H9 (cell line): ENCODE measurements at regions not wholly inside any gene's neighbourhood (a gene's known extent, or its start where the extent isn't known, plus 50 kb on each side); places are given as distances from the start of the nearest gene placed in this dataset.

Experiments used
- DNase-seq: peaks from one replicate; pipeline ENCODE4 v3.0.0-alpha.2; 2017
- H2AFZ ChIP-seq: one replicate; pipeline ENCODE4 v1.6.1; 2013; ENCODE audit warnings: mild to moderate bottlenecking, low read length, control low read depth, moderate library complexity
- H2AK5ac ChIP-seq: 2 replicates; pipeline ENCODE4 v1.6.1; 2013; ENCODE audit warnings: low read length, control low read depth, mixed read lengths; ENCODE audit not compliant: insufficient read length
- H2BK120ac ChIP-seq: one replicate; pipeline ENCODE4 v1.6.1; 2013; ENCODE audit warnings: low read depth, mild to moderate bottlenecking, low read length, control low read depth, inconsistent platforms; ENCODE audit not compliant: poor library complexity, severe bottlenecking
- H2BK12ac ChIP-seq: 2 replicates; pipeline ENCODE4 v1.6.1; 2013; ENCODE audit warnings: low read length, control low read depth, mixed read lengths, low read depth; ENCODE audit not compliant: insufficient read length
- H2BK15ac ChIP-seq: 2 replicates; pipeline ENCODE4 v1.6.1; 2013; ENCODE audit warnings: low read depth, low read length, control low read depth
- H2BK20ac ChIP-seq: one replicate; pipeline ENCODE4 v1.6.1; 2013; ENCODE audit warnings: low read depth, mild to moderate bottlenecking, low read length, control low read depth, inconsistent platforms; ENCODE audit not compliant: poor library complexity, severe bottlenecking
- H2BK5ac ChIP-seq: 2 replicates; pipeline ENCODE4 v1.6.1; 2013; ENCODE audit warnings: low read length, control low read depth, mixed read lengths; ENCODE audit not compliant: insufficient read length
- H3K14ac ChIP-seq: 2 replicates; pipeline ENCODE4 v1.6.1; 2013; ENCODE audit warnings: low read length, control low read depth; ENCODE audit not compliant: insufficient read depth
- H3K18ac ChIP-seq: 2 replicates; pipeline ENCODE4 v1.6.1; 2013; ENCODE audit warnings: low read depth, mild to moderate bottlenecking, mixed read lengths, low read length, control low read depth; ENCODE audit not compliant: insufficient read length
- H3K23ac ChIP-seq: 2 replicates; pipeline ENCODE4 v1.6.1; 2013; ENCODE audit warnings: low read length, control low read depth, mixed read lengths, low read depth; ENCODE audit not compliant: insufficient read length
- H3K23me2 ChIP-seq: 2 replicates; pipeline ENCODE4 v1.6.1; 2013; ENCODE audit warnings: low read depth, mild to moderate bottlenecking, mixed read lengths, low read length, control low read depth; ENCODE audit not compliant: insufficient read length, poor library complexity, severe bottlenecking
- H3K27ac ChIP-seq: 2 replicates; pipeline ENCODE4 v1.5.1; 2013; ENCODE audit warnings: low read length, control low read depth, mixed read lengths, low read depth; ENCODE audit not compliant: insufficient read length
- H3K27me3 ChIP-seq: 2 replicates; pipeline ENCODE4 v1.6.1; 2013; ENCODE audit warnings: low read length, control low read depth, inconsistent platforms; ENCODE audit not compliant: insufficient read depth
- H3K4ac ChIP-seq: 2 replicates; pipeline ENCODE4 v1.6.1; 2013; ENCODE audit warnings: low read depth, mild to moderate bottlenecking, control low read depth, inconsistent platforms, low read length, moderate library complexity
- H3K4me1 ChIP-seq: 2 replicates; pipeline ENCODE4 v1.6.1; 2013; ENCODE audit warnings: low read length, control low read depth, inconsistent platforms; ENCODE audit not compliant: insufficient read depth
- H3K4me2 ChIP-seq: 2 replicates; pipeline ENCODE4 v1.6.1; 2013; ENCODE audit warnings: low read length, control low read depth, mixed read lengths; ENCODE audit not compliant: insufficient read length, insufficient read depth
- H3K56ac ChIP-seq: 2 replicates; pipeline ENCODE4 v1.6.1; 2013; ENCODE audit warnings: low read depth, mild to moderate bottlenecking, mixed read lengths, low read length, control low read depth; ENCODE audit not compliant: insufficient read length
- H3K79me1 ChIP-seq: 2 replicates; pipeline ENCODE4 v1.6.1; 2013; ENCODE audit warnings: low read depth, mild to moderate bottlenecking, moderate library complexity, low read length, control low read depth, inconsistent platforms; ENCODE audit not compliant: insufficient read depth, poor library complexity, severe bottlenecking
- H3K79me2 ChIP-seq: 2 replicates; pipeline ENCODE4 v1.6.1; 2013; ENCODE audit warnings: low read length, control low read depth, inconsistent platforms; ENCODE audit not compliant: insufficient read depth
- H3K9ac ChIP-seq: 2 replicates; pipeline ENCODE4 v1.6.1; 2013; ENCODE audit warnings: low read length, control low read depth, mixed read lengths; ENCODE audit not compliant: insufficient read length; ENCODE audit errors: extremely low read depth
- H3K9me3 ChIP-seq: one replicate; pipeline ENCODE4 v1.6.1; 2013; ENCODE audit warnings: low read depth, low read length, inconsistent platforms; ENCODE audit not compliant: control insufficient read depth
- H3T11ph ChIP-seq: one replicate; pipeline ENCODE4 v1.6.1; 2013; ENCODE audit warnings: mild to moderate bottlenecking, low read length, control low read depth, inconsistent platforms
- H4K20me1 ChIP-seq: one replicate; pipeline ENCODE4 v1.6.1; 2013; ENCODE audit not compliant: control insufficient read depth, insufficient read length, insufficient read depth
- H4K5ac ChIP-seq: 2 replicates; pipeline ENCODE4 v1.6.1; 2013; ENCODE audit warnings: low read depth, mild to moderate bottlenecking, mixed read lengths, low read length, control low read depth; ENCODE audit not compliant: insufficient read length
- H4K8ac ChIP-seq: replicated peaks from 2 replicates; pipeline ENCODE4 v1.6.1; 2013; ENCODE audit warnings: low read length, control low read depth, mixed read lengths, low read depth; ENCODE audit not compliant: insufficient read length
- H4K91ac ChIP-seq: 2 replicates; pipeline ENCODE4 v1.6.1; 2013; ENCODE audit warnings: low read depth, mild to moderate bottlenecking, moderate library complexity, mixed read lengths, low read length, control low read depth; ENCODE audit not compliant: insufficient read length
- H3K27ac Mint-ChIP-seq, 3 experiments: 2 replicates in 2 of 3; 3 replicates in 1 of 3; pipeline ENCODE4 v1.8.0; 2020 to 2021; ENCODE audit warnings: mixed read lengths in 3 of 3, mild to moderate bottlenecking in 1 of 3, moderate library complexity in 1 of 3
- H3K27me3 Mint-ChIP-seq: 2 replicates; pipeline ENCODE4 v1.8.0; 2021; ENCODE audit warnings: low read depth, mild to moderate bottlenecking, moderate library complexity, mixed read lengths
- H3K36me3 Mint-ChIP-seq, 3 experiments: 2 replicates in 2 of 3; 3 replicates in 1 of 3; pipeline ENCODE4 v1.8.0; 2020 to 2021; ENCODE audit warnings: low read depth in 3 of 3, mixed read lengths in 3 of 3; ENCODE audit not compliant: insufficient read depth in 1 of 3
- H3K4me1 Mint-ChIP-seq, 2 experiments: 2 replicates each; pipeline ENCODE4 v1.8.0; 2020; ENCODE audit warnings: mixed read lengths in 2 of 2
- H3K4me3 Mint-ChIP-seq, 2 experiments: 2 replicates in 1 of 2; 3 replicates in 1 of 2; pipeline ENCODE4 v1.8.0; 2020 to 2021; ENCODE audit warnings: mild to moderate bottlenecking in 2 of 2, mixed read lengths in 2 of 2, moderate library complexity in 1 of 2
- H3K9me3 Mint-ChIP-seq, 2 experiments: 2 replicates in 1 of 2; 3 replicates in 1 of 2; pipeline ENCODE4 v1.8.0; 2020; ENCODE audit warnings: mild to moderate bottlenecking in 2 of 2, mixed read lengths in 2 of 2, moderate library complexity in 1 of 2
- WGBS: extraction: QIAGEN DNeasy Blood & Tissue Kit; methylation state at CpG from one replicate; pipeline ENCODE4 v1.1.7; 2013; ENCODE audit warnings: missing lambda C conversion rate, low lambda C conversion rate, mixed read lengths; ENCODE audit not compliant: insufficient read length; ENCODE audit errors: extremely low coverage; 5-methylcytosine and 5-hydroxymethylcytosine counted together
- TF ChIP-seq, protein P1 (sequence below): fragments of 200-600 bp; sonication (generic); conservative IDR thresholded peaks from 3 replicates; pipeline ENCODE4 v1.8.0; 2021; ENCODE audit warnings: antibody characterized with exemption, mild to moderate bottlenecking

DNA sequence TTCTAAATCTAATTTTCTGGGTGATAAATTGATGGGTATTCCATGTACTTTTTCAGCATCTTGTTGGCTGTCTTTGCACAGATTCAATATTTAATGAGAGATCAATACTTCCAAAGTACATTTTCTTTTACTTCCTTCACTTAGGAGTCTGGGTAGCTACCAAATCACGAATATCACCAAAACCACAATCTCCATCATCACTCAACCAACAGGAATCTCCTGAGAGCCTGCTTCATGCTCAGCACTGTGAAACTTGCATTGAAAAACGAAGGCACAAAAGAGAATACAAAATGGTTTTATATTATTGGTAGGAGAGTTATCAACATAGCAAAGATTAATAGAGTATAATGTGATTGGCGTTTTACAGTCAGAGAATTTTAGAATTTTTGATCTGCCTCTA, 261.5 kb upstream of the DSEL start:
- Mint-ChIP-seq H3K27ac (no peak overlapping the region), H3K9me3 (no peaks in the 10 kb centered on the region), H3K27me3 (no peaks in the 10 kb centered on the region), H3K4me3 (no peak overlapping the region), H3K36me3 (no peaks in the 10 kb centered on the region), H3K4me1 (no peaks in the 10 kb centered on the region)
- Histone ChIP-seq H3K27me3 (no peaks in the 10 kb centered on the region), H3K23ac (no peak overlapping the region), H3K4me2 (no peak overlapping the region), H3K79me2 (no peaks in the 10 kb centered on the region), H2BK12ac (no peak overlapping the region), H4K8ac (no peak overlapping the region), H3K14ac (no peak overlapping the region), H3K23me2 (no peaks in the 10 kb centered on the region), H3K79me1 (no peaks in the 10 kb centered on the region), H2BK120ac (no peak overlapping the region), H3T11ph (no peak overlapping the region), H2BK20ac (no peak overlapping the region), H3K9me3 (no peaks in the 10 kb centered on the region), H3K4me1 (no peaks in the 10 kb centered on the region), H2BK15ac (no peak overlapping the region), H3K18ac (no peak overlapping the region), H4K5ac (no peak overlapping the region), H2AK5ac (no peak overlapping the region), H3K4ac (no peak overlapping the region), H3K9ac (no peak overlapping the region), H3K56ac (no peak overlapping the region), H4K20me1 (no peaks in the 10 kb centered on the region), H2AFZ (no peak overlapping the region), H4K91ac (no peak overlapping the region), H3K27ac (no peak overlapping the region), H2BK5ac (no peak overlapping the region)
- TF ChIP-seq, protein P1, sequence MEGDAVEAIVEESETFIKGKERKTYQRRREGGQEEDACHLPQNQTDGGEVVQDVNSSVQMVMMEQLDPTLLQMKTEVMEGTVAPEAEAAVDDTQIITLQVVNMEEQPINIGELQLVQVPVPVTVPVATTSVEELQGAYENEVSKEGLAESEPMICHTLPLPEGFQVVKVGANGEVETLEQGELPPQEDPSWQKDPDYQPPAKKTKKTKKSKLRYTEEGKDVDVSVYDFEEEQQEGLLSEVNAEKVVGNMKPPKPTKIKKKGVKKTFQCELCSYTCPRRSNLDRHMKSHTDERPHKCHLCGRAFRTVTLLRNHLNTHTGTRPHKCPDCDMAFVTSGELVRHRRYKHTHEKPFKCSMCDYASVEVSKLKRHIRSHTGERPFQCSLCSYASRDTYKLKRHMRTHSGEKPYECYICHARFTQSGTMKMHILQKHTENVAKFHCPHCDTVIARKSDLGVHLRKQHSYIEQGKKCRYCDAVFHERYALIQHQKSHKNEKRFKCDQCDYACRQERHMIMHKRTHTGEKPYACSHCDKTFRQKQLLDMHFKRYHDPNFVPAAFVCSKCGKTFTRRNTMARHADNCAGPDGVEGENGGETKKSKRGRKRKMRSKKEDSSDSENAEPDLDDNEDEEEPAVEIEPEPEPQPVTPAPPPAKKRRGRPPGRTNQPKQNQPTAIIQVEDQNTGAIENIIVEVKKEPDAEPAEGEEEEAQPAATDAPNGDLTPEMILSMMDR = no peak
- DNase-seq = no peak
- no CpG with 5 or more reads among the region's 3 CpGs for WGBS
